ENCODE measurements at regions not wholly inside any gene's neighbourhood (a gene's known extent, or its start where the extent isn't known, plus 50 kb on each side); places are given as distances from the start of the nearest gene placed in this dataset.
"Not testable (repeated sequence)": the region's sequence is repeated elsewhere in the genome, so short reads cannot be mapped to it uniquely, and the experiment has no call there.

DNA sequence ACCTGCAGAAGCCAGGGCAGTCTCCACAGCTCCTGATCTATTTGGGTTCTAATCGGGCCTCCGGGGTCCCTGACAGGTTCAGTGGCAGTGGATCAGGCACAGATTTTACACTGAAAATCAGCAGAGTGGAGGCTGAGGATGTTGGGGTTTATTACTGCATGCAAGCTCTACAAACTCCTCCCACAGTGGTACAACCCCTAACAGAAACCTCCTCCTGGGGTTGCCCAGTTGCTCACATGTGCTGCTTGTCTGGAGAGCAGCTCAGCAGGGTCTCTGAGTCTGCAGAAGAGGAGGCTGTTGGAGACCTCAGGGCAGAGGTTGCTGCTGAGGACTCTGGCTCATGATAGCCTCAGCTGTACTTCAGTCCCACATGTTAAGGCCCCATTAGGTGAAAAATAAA lies 1269.1 kb downstream of the RPIA start:
- H3K4me3 ChIP-seq (ENCODE audit: low read depth, low read length); H3K9me3 ChIP-seq (ENCODE audit: control insufficient read depth, insufficient read depth, low read depth, low read length); H3K27ac ChIP-seq (ENCODE audit: low read depth, low read length); H3K4me1 ChIP-seq (ENCODE audit: control insufficient read depth, insufficient read depth, low read length); H3K27me3 ChIP-seq (ENCODE audit: control insufficient read depth, insufficient read depth, low read length); H3K36me3 ChIP-seq (ENCODE audit: control insufficient read depth, insufficient read depth, low read length); H3K9ac ChIP-seq (ENCODE audit: low read length): not testable (repeated sequence)

DNA sequence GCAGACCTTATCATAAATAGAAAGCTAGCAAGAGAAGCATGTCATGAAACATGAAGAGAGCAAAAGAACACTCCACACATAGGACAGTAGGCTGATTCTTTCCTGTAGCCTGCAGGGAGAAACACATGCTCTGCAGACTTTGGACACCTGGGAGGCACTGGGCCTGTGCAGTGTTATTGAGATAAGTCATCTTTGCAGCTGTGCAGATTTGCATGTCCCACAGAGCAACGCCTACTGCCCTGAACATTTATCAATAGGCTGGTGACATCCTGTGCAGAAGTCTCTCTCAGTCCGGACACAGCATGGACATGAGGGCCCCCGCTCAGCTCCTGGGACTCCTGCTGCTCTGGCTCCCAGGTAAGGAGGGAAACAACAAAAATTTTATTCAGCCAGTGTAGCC lies 1277.1 kb downstream of the RPIA start:
- H3K27ac ChIP-seq (ENCODE audit: low read depth, low read length); H3K4me3 ChIP-seq (ENCODE audit: low read depth, low read length); H3K4me1 ChIP-seq (ENCODE audit: control insufficient read depth, insufficient read depth, low read length); H3K27me3 ChIP-seq (ENCODE audit: control insufficient read depth, insufficient read depth, low read length); H3K9ac ChIP-seq (ENCODE audit: low read length); H3K9me3 ChIP-seq (ENCODE audit: control insufficient read depth, insufficient read depth, low read depth, low read length); H3K36me3 ChIP-seq (ENCODE audit: control insufficient read depth, insufficient read depth, low read length): not testable (repeated sequence)

DNA sequence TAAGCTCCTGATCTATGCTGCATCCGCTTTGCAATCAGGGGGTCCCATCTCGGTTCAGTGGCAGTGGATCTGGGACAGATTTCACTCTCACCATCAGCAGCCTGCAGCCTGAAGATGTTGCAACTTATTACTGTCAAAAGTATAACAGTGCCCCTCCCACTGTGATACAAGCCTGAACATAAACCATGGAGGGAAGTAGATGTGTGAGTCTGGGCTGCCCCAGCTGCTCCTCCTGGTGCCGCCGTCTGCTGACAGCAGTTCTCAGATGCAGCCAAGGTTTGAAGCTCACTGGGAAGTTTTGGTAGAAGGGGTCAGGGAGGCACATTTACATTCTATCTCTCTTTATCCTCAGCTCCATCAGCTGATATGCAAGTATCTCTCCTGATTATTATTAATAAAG lies 1277.7 kb downstream of the RPIA start:
- H3K27ac ChIP-seq (ENCODE audit: low read depth, low read length); H3K9me3 ChIP-seq (ENCODE audit: control insufficient read depth, insufficient read depth, low read depth, low read length); H3K36me3 ChIP-seq (ENCODE audit: control insufficient read depth, insufficient read depth, low read length); H3K9ac ChIP-seq (ENCODE audit: low read length); H3K4me1 ChIP-seq (ENCODE audit: control insufficient read depth, insufficient read depth, low read length); H3K4me3 ChIP-seq (ENCODE audit: low read depth, low read length); H3K27me3 ChIP-seq (ENCODE audit: control insufficient read depth, insufficient read depth, low read length): not testable (repeated sequence)

DNA sequence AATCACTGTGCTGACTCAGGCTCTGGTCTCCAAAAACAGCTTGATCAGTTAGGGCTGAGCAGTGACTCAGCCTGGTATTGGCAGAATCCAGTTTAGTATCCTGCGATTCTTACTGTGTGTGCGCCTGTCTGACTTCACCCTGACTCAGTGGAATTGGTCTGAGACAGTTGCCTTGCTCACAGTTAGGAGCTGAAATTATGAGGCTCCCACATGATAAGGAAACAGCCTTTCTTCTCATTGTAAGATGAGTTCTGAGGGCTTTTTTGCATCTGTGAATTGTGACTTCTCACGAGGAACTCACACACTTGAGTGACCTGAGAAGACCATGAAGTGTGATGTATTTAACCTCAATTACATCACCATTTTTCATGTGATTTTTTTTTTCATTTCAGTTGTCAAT lies 1282.4 kb downstream of the RPIA start:
- not testable (repeated sequence) for H3K36me3 ChIP-seq (ENCODE audit: control insufficient read depth, insufficient read depth, low read length); H3K4me3 ChIP-seq (ENCODE audit: low read depth, low read length); H3K27me3 ChIP-seq (ENCODE audit: control insufficient read depth, insufficient read depth, low read length); H3K4me1 ChIP-seq (ENCODE audit: control insufficient read depth, insufficient read depth, low read length); H3K27ac ChIP-seq (ENCODE audit: low read depth, low read length); H3K9ac ChIP-seq (ENCODE audit: low read length); H3K9me3 ChIP-seq (ENCODE audit: control insufficient read depth, insufficient read depth, low read depth, low read length)

DNA sequence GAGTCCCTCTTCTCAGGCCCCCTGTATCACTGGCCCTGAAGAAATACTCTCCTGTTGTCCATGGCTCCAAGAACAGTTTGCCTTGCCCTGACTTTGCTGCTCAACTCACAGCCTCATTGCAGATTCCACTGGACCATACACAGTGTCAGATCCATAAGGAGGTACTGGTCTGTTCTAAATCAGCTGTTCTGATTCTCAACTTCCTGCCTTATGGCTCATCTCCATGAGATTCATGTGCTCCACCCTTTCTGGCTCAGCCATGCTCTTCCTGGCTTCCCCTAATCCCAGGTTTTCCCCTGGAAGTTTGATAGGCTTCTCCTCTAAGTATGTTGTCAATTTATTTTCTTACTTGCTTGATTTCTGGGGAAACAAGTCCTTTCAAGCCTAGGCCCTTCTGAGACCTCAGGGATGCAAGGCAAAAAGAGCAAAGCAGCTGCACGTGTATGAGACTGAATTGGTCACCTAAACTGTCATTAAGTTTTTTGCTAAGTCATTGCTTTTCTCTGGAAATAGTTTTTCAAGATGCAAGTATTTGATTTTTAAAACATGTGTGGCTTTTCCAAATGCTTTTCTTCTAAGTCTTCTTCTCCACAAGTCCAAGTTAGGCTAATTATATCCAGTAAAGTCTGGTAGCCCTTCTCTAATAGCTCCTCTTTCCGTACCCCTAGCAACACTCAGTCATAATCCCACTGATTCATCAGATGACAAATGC lies 1288.5 kb downstream of the RPIA start:
- not testable (repeated sequence) for H3K9ac ChIP-seq (ENCODE audit: low read length); H3K27me3 ChIP-seq (ENCODE audit: control insufficient read depth, insufficient read depth, low read length); H3K27ac ChIP-seq (ENCODE audit: low read depth, low read length); H3K4me1 ChIP-seq (ENCODE audit: control insufficient read depth, insufficient read depth, low read length); H3K9me3 ChIP-seq (ENCODE audit: control insufficient read depth, insufficient read depth, low read depth, low read length); H3K4me3 ChIP-seq (ENCODE audit: low read depth, low read length); H3K36me3 ChIP-seq (ENCODE audit: control insufficient read depth, insufficient read depth, low read length)

DNA sequence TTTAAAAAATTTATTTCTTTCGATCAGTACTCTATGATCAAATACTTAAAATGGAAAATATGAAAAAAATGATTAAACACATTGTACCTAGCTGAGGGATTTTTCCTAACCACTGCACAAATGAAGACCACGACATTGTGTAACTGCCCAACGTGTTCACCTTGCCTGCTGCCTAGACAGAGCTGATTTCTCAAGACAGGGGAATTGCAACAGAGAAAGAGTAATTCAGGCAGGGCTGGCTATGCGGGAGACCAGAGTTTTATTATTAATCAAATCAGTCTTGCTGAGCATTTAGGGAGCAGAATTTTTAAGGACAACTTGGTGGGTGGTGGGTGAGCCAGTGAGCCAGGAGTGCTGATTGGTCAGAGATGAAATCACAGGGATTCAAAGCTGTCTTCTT lies 1290.8 kb downstream of the RPIA start:
- H3K27me3 ChIP-seq (ENCODE audit: control insufficient read depth, insufficient read depth, low read length); H3K4me1 ChIP-seq (ENCODE audit: control insufficient read depth, insufficient read depth, low read length); H3K9me3 ChIP-seq (ENCODE audit: control insufficient read depth, insufficient read depth, low read depth, low read length); H3K27ac ChIP-seq (ENCODE audit: low read depth, low read length); H3K9ac ChIP-seq (ENCODE audit: low read length); H3K36me3 ChIP-seq (ENCODE audit: control insufficient read depth, insufficient read depth, low read length); H3K4me3 ChIP-seq (ENCODE audit: low read depth, low read length): not testable (repeated sequence)

DNA sequence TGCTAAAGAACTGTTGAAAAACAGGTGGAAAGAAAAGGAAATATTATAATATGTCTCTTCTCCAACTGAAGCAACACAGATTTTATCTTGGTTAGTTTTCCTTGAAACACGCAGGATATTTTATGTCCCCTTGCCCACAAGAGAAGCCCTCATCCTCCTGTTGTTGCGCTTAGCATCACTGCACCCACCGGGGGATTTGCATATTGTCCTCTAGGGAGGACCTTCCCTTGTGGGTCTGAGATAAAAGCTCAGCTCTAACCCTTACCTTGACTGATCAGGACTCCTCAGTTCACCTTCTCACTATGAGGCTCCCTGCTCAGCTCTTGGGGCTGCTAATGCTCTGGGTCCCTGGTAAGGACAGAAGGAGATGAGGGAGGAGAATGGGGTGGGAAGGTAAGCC lies 1294.2 kb downstream of the RPIA start:
- not testable (repeated sequence) for H3K9me3 ChIP-seq (ENCODE audit: control insufficient read depth, insufficient read depth, low read depth, low read length); H3K4me3 ChIP-seq (ENCODE audit: low read depth, low read length); H3K9ac ChIP-seq (ENCODE audit: low read length); H3K4me1 ChIP-seq (ENCODE audit: control insufficient read depth, insufficient read depth, low read length); H3K27ac ChIP-seq (ENCODE audit: low read depth, low read length); H3K27me3 ChIP-seq (ENCODE audit: control insufficient read depth, insufficient read depth, low read length); H3K36me3 ChIP-seq (ENCODE audit: control insufficient read depth, insufficient read depth, low read length)

DNA sequence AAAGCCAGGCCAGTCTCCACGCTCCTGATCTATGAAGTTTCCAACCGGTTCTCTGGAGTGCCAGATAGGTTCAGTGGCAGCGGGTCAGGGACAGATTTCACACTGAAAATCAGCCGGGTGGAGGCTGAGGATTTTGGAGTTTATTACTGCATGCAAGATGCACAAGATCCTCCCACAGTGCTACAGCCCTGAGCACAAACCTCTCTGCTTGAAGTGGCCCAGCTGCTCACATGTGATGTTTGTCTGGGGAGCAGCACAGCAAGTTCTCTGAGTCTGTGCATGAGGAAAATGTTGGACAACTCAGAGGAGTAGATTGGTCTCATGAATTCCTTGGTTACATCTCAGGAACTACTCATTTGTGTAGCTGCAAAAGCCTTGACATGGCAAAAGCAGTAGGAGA lies 1295.1 kb downstream of the RPIA start:
- H3K27me3 ChIP-seq (ENCODE audit: control insufficient read depth, insufficient read depth, low read length); H3K9me3 ChIP-seq (ENCODE audit: control insufficient read depth, insufficient read depth, low read depth, low read length); H3K4me3 ChIP-seq (ENCODE audit: low read depth, low read length); H3K9ac ChIP-seq (ENCODE audit: low read length); H3K4me1 ChIP-seq (ENCODE audit: control insufficient read depth, insufficient read depth, low read length); H3K27ac ChIP-seq (ENCODE audit: low read depth, low read length); H3K36me3 ChIP-seq (ENCODE audit: control insufficient read depth, insufficient read depth, low read length): not testable (repeated sequence)

DNA sequence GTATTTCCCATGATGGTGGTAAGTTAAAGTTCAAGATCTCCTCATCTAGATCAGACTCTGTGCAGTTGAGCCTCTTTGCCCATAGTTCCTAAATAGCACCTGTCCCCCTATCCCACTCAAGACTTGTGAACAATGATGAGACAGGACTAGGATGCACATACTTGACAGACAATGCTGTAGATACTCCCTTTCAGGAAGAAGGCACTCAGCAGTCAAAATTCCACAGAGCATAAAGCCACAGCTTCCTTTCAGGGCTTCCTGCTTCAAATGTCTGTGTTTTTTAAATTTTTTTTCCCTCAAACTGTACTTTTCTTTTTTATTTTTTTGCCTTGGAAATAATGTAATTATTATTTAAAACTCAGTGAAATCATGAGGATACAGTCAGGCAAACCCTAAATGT lies 1305.3 kb downstream of the RPIA start:
- not testable (repeated sequence) for H3K9ac ChIP-seq (ENCODE audit: low read length); H3K36me3 ChIP-seq (ENCODE audit: control insufficient read depth, insufficient read depth, low read length); H3K27ac ChIP-seq (ENCODE audit: low read depth, low read length); H3K4me3 ChIP-seq (ENCODE audit: low read depth, low read length); H3K4me1 ChIP-seq (ENCODE audit: control insufficient read depth, insufficient read depth, low read length); H3K9me3 ChIP-seq (ENCODE audit: control insufficient read depth, insufficient read depth, low read depth, low read length); H3K27me3 ChIP-seq (ENCODE audit: control insufficient read depth, insufficient read depth, low read length)

DNA sequence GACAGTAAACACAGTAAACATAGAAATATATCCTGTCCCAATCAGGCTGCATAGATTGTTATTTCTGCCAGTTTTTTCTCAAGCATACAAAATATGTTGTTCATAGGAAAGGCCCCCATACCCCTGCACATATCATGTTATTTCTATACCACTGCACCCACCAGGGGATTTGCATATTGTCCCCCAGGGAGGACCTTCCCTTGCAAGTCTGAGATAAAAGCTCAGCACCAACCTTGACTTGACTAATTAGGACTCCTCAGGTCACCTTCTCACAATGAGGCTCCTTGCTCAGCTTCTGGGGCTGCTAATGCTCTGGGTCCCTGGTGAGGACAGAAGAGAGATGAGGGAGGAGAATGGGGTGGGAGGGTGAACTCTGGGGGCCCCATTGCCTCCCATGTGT lies 1313.1 kb downstream of the RPIA start:
- not testable (repeated sequence) for H3K27ac ChIP-seq (ENCODE audit: low read depth, low read length); H3K9ac ChIP-seq (ENCODE audit: low read length); H3K36me3 ChIP-seq (ENCODE audit: control insufficient read depth, insufficient read depth, low read length); H3K9me3 ChIP-seq (ENCODE audit: control insufficient read depth, insufficient read depth, low read depth, low read length); H3K4me3 ChIP-seq (ENCODE audit: low read depth, low read length); H3K4me1 ChIP-seq (ENCODE audit: control insufficient read depth, insufficient read depth, low read length); H3K27me3 ChIP-seq (ENCODE audit: control insufficient read depth, insufficient read depth, low read length)

DNA sequence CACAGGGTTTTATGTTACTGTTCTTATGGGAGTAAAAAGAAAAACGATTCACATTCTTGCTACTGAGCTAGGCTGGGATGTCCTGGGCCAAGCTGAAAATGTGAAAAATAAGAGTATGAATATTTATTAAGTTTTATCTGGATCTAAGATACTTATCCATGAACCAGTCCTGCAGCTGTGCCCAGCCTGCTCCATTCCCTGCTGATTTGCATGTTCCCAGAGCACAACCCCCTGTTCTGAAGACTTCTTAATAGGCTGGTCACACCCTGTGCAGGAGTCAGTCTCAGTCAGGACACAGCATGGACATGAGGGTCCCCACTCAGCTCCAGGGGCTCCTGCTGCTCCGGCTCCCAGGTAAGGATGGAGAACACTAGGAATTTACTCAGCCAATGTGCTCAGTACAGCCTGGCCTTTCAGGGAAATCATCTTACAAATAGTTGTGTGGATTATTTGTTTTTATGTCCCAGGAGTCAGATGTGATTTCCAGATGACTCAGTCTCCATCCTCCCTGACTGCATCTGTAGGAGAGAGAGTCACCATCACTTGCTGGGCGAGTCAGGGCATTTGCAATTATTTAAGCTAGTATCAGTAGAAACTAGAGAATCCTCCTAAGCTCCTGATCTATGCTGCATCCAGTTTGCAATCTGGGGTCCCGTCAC lies 1319.1 kb downstream of the RPIA start:
- not testable (repeated sequence) for H3K9me3 ChIP-seq (ENCODE audit: control insufficient read depth, insufficient read depth, low read depth, low read length); H3K4me3 ChIP-seq (ENCODE audit: low read depth, low read length); H3K9ac ChIP-seq (ENCODE audit: low read length); H3K4me1 ChIP-seq (ENCODE audit: control insufficient read depth, insufficient read depth, low read length); H3K27ac ChIP-seq (ENCODE audit: low read depth, low read length); H3K36me3 ChIP-seq (ENCODE audit: control insufficient read depth, insufficient read depth, low read length); H3K27me3 ChIP-seq (ENCODE audit: control insufficient read depth, insufficient read depth, low read length)

DNA sequence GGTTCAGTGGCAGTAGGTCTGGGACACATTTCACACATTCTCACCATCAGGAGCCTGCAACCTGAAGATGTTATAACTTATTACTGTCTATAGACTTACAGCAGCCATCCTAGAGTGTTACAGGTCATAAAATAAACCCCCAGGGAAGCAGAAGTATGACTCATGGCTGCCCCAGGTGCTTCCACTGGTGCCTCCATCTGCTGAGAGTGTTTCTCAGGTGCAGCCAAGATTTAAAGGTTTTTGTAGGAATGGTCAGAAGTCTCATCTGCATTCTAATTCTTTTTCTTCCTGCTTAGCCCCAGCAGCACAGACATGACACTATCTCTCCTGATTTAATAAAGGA lies 1319.6 kb downstream of the RPIA start:
- H3K9ac ChIP-seq (ENCODE audit: low read length); H3K9me3 ChIP-seq (ENCODE audit: control insufficient read depth, insufficient read depth, low read depth, low read length); H3K27me3 ChIP-seq (ENCODE audit: control insufficient read depth, insufficient read depth, low read length); H3K4me3 ChIP-seq (ENCODE audit: low read depth, low read length); H3K36me3 ChIP-seq (ENCODE audit: control insufficient read depth, insufficient read depth, low read length); H3K27ac ChIP-seq (ENCODE audit: low read depth, low read length); H3K4me1 ChIP-seq (ENCODE audit: control insufficient read depth, insufficient read depth, low read length): not testable (repeated sequence)

Measured in HUES6 (cell line).